Caco-2 (cell line): ENCODE measurements at regions not wholly inside any gene's neighbourhood (a gene's known extent, or its start where the extent isn't known, plus 50 kb on each side); places are given as distances from the start of the nearest gene placed in this dataset.

Source experiments
- BruUV-seq: library from RNA; stranded (reverse); fragments of 400-500 nt; replicated peaks from 2 replicates; lab custom pipeline; 2021; lab: Mats Ljungman, UMichigan
- CTCF ChIA-PET: fragments of 300-600 bp; sonication (Branson Sonifier 250); formaldehyde crosslinking; loops from one replicate; lab custom pipeline; 2022; ENCODE audit warnings: antibody characterized with exemption; lab: Charles Lee
- POLR2A ChIA-PET: fragments of 300-600 bp; sonication (Branson Sonifier 250); formaldehyde crosslinking; loops from one replicate; lab custom pipeline; 2022; ENCODE audit warnings: antibody characterized with exemption; lab: Charles Lee
- DNase-seq, 2 experiments: peaks; one replicate each; pipeline versions ENCODE4 v3.0.0 to v3.0.0-alpha.2; 2020 to 2022
- H3K27me3 ChIP-seq: replicated peaks from 2 replicates; pipeline ENCODE4 v1.6.0; 2011; ENCODE audit warnings: low read length; ENCODE audit not compliant: control insufficient read depth, insufficient read depth
- H3K36me3 ChIP-seq: 2 replicates; pipeline ENCODE4 v1.5.1; 2011; ENCODE audit warnings: low read length; ENCODE audit not compliant: control insufficient read depth, insufficient read depth
- H3K4me1 ChIP-seq: fragments of 250-450 bp; sonication (Bioruptor Pico); 2 replicates; pipeline ENCODE4 v1.5.1; 2020; ENCODE audit warnings: mild to moderate bottlenecking
- H3K4me3 ChIP-seq: 2 replicates; pipeline ENCODE4 v1.5.1; 2011; ENCODE audit warnings: low read depth, mild to moderate bottlenecking, control low read depth, low read length
- H3K9me3 ChIP-seq: fragments of 250-450 bp; sonication (Bioruptor Pico); 2 replicates; pipeline ENCODE4 v1.5.1; 2020; ENCODE audit warnings: mild to moderate bottlenecking, moderate library complexity
- H3K27ac Mint-ChIP-seq: one replicate; pipeline ENCODE4 v1.8.0; 2022; ENCODE audit warnings: mixed read lengths; ENCODE audit not compliant: unreplicated experiment
- H3K27me3 Mint-ChIP-seq: one replicate; pipeline ENCODE4 v1.8.0; 2022; ENCODE audit warnings: mixed read lengths; ENCODE audit not compliant: insufficient read depth, unreplicated experiment
- H3K36me3 Mint-ChIP-seq: one replicate; pipeline ENCODE4 v1.8.0; 2022; ENCODE audit warnings: mild to moderate bottlenecking, mixed read lengths; ENCODE audit not compliant: insufficient read depth, unreplicated experiment
- H3K4me1 Mint-ChIP-seq: one replicate; pipeline ENCODE4 v1.8.0; 2022; ENCODE audit warnings: low read depth, mixed read lengths; ENCODE audit not compliant: unreplicated experiment
- H3K4me3 Mint-ChIP-seq: one replicate; pipeline ENCODE4 v1.8.0; 2022; ENCODE audit warnings: mild to moderate bottlenecking, moderate library complexity, mixed read lengths; ENCODE audit not compliant: unreplicated experiment
- H3K9me3 Mint-ChIP-seq: one replicate; pipeline ENCODE4 v1.8.0; 2022; ENCODE audit warnings: mixed read lengths; ENCODE audit not compliant: unreplicated experiment
- CTCF ChIP-seq, 2 experiments: fragments of 200-600 bp in 1 of 2; IDR thresholded peaks; 1 replicate in 1 of 2; 2 replicates in 1 of 2; pipeline versions ENCODE4 v1.5.1 to v1.8.0; 2011 to 2022; ENCODE audit warnings: antibody characterized with exemption in 1 of 2, control low read depth in 1 of 2, inconsistent platforms in 1 of 2, low read depth in 1 of 2, low read length in 1 of 2, mild to moderate bottlenecking in 1 of 2, moderate library complexity in 1 of 2; ENCODE audit not compliant: insufficient read depth in 1 of 2, severe bottlenecking in 1 of 2, unreplicated experiment in 1 of 2
- intact Hi-C: fragments of 100-400 bp; cut with micrococcal nuclease; formaldehyde crosslinking; loops from one replicate; pipeline ENCODE4 v1.10.0; 2022; ENCODE audit not compliant: unreplicated experiment

GRCh38 chr4:119829326-119829725 is 200.7 kb upstream of the PDE5A start:
- Histone ChIP-seq H3K27me3 (no peaks in the 10 kb centered on the region), H3K4me1 (no peaks in the 10 kb centered on the region), H3K36me3 (no peaks in the 10 kb centered on the region), H3K4me3 (no peak overlapping the region), H3K9me3 (no peaks in the 10 kb centered on the region)
- no peak for TF ChIP-seq CTCF (IDR thresholded peaks at IDR 0.05; ENCODE audit: insufficient read depth in 1 of 2, low read depth in 1 of 2, low read length in 1 of 2, severe bottlenecking in 1 of 2, unreplicated experiment in 1 of 2)
- Mint-ChIP-seq H3K4me1 (no peaks in the 10 kb centered on the region), H3K27me3 (no peaks in the 10 kb centered on the region), H3K4me3 (no peak overlapping the region), H3K36me3 (no peaks in the 10 kb centered on the region), H3K9me3 (no peaks in the 10 kb centered on the region), H3K27ac (no peak overlapping the region)
- BruUV-seq, result no TSS peak
- ChIA-PET CTCF (interaction anchor here (0.7 kb wide), 1 partner anchor 1188 kb away, joined by 3 read pairs; no protein-coding TSS in a partner anchor), POLR2A (no interaction called here)
- intact Hi-C loops, result no loop called here
- DNase-seq, result no peak

- POLR2A ChIA-PET, result no interaction called here
- BruUV-seq, result no TSS peak
- no peaks in the 10 kb centered on the region for H3K27me3 ChIP-seq
- TF ChIP-seq CTCF (IDR thresholded peaks at IDR 0.05; ENCODE audit: insufficient read depth in 1 of 2, low read depth in 1 of 2, low read length in 1 of 2, severe bottlenecking in 1 of 2, unreplicated experiment in 1 of 2), result no peak
- H3K4me3 Mint-ChIP-seq, result no peak overlapping the region
- intact Hi-C loops, result no loop called here
- no peaks in the 10 kb centered on the region for H3K27me3 Mint-ChIP-seq
- H3K36me3 ChIP-seq, result no peaks in the 10 kb centered on the region
- no peaks in the 10 kb centered on the region for H3K4me1 ChIP-seq
- DNase-seq, result no peak
- H3K9me3 ChIP-seq, result no peaks in the 10 kb centered on the region
- no peak overlapping the region for H3K27ac Mint-ChIP-seq
- no peak overlapping the region for H3K4me3 ChIP-seq
- no peaks in the 10 kb centered on the region for H3K9me3 Mint-ChIP-seq
- no peaks in the 10 kb centered on the region for H3K36me3 Mint-ChIP-seq
- CTCF ChIA-PET, result no interaction called here
- H3K4me1 Mint-ChIP-seq, result no peaks in the 10 kb centered on the region
Measured at GRCh38 chr4:119825696-119826095, 197.1 kb upstream of the PDE5A start.

DNA sequence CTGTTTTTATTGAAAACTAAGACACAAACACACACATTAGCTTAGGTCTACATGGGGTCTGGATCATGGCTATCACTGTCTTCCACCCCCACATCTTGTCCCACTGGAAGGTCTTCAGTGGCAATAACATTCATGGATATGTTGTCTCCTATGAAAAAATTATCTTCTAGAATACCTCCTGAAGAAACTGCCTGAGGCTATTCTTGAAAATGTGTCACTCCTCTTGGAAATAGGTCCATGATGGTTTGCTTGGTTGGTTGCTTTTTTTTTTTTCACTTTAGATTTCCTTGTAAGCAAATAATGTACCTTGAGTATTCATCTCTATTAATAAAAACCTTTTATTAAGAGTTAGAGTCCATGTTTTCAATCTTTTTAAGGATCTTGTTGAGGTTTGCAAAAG is 195.3 kb upstream of the PDE5A start:
- no peaks in the 10 kb centered on the region for H3K4me1 ChIP-seq
- H3K4me3 Mint-ChIP-seq, result no peak overlapping the region
- no peak overlapping the region for H3K4me3 ChIP-seq
- ChIA-PET CTCF (no interaction called here), POLR2A (no interaction called here)
- H3K27me3 ChIP-seq, result no peaks in the 10 kb centered on the region
- H3K9me3 Mint-ChIP-seq, result no peaks in the 10 kb centered on the region
- H3K4me1 Mint-ChIP-seq, result no peaks in the 10 kb centered on the region
- TF ChIP-seq CTCF (IDR thresholded peaks at IDR 0.05; ENCODE audit: insufficient read depth in 1 of 2, low read depth in 1 of 2, low read length in 1 of 2, severe bottlenecking in 1 of 2, unreplicated experiment in 1 of 2), result no peak
- no TSS peak for BruUV-seq
- no peak for DNase-seq
- no peaks in the 10 kb centered on the region for H3K36me3 ChIP-seq
- H3K9me3 ChIP-seq, result no peaks in the 10 kb centered on the region
- intact Hi-C loops, result no loop called here
- no peaks in the 10 kb centered on the region for H3K36me3 Mint-ChIP-seq
- no peaks in the 10 kb centered on the region for H3K27me3 Mint-ChIP-seq
- no peak overlapping the region for H3K27ac Mint-ChIP-seq
